OCI-LY1 (cell line): ENCODE measurements at regions not wholly inside any gene's neighbourhood (a gene's known extent, or its start where the extent isn't known, plus 50 kb on each side); places are given as distances from the start of the nearest gene placed in this dataset.

ENCODE experiments used
- EZH2 ChIP-seq: fragments of 200-600 bp; sonication (generic), shearing (Covaris generic); IDR thresholded peaks from 2 replicates; pipeline ENCODE4 v1.8.0; 2017; ENCODE audit warnings: borderline replicate concordance, mixed run types, mild to moderate bottlenecking, antibody characterized with exemption, low read length, moderate library complexity, mixed read lengths
- TF ChIP-seq, protein P1 (sequence below): fragments of 200-600 bp; sonication (generic), shearing (Covaris generic); IDR thresholded peaks from 2 replicates; pipeline ENCODE4 v1.5.1; 2017; ENCODE audit warnings: mild to moderate bottlenecking, antibody characterized with exemption, low read length, moderate library complexity, mixed read lengths

DNA sequence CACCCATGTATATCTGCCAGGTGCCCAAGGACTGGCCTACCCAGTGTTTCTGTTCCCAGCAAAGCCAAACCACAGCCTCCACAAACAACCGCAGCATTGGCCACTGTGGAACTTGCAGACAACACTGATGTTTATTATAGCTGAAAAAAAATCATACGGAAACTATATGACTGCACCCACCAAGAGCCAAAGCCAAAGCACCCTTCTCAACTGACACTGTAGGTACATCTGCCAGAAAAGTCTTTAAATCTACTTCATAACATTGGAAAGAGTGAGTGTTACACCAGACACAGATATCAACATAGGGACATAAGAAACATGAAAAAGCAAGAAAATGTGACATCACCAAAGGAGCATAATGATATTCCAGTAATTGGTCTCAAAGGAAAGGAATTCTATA, 428.0 kb downstream of the PSAT1 start:
- TF ChIP-seq, protein P1, sequence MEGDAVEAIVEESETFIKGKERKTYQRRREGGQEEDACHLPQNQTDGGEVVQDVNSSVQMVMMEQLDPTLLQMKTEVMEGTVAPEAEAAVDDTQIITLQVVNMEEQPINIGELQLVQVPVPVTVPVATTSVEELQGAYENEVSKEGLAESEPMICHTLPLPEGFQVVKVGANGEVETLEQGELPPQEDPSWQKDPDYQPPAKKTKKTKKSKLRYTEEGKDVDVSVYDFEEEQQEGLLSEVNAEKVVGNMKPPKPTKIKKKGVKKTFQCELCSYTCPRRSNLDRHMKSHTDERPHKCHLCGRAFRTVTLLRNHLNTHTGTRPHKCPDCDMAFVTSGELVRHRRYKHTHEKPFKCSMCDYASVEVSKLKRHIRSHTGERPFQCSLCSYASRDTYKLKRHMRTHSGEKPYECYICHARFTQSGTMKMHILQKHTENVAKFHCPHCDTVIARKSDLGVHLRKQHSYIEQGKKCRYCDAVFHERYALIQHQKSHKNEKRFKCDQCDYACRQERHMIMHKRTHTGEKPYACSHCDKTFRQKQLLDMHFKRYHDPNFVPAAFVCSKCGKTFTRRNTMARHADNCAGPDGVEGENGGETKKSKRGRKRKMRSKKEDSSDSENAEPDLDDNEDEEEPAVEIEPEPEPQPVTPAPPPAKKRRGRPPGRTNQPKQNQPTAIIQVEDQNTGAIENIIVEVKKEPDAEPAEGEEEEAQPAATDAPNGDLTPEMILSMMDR, result no peak
- TF ChIP-seq EZH2, result no peak
